ENCODE measurements at regions not wholly inside any gene's neighbourhood (a gene's known extent, or its start where the extent isn't known, plus 50 kb on each side); places are given as distances from the start of the nearest gene placed in this dataset.

GRCh38 chr3:178455226-178455625, 81.0 kb upstream of the KCNMB2 start:
- no peak overlapping the region for H3K9ac ChIP-seq (replicated peaks; ENCODE audit: extremely low read depth, insufficient read depth, low read length)
- H3K9me1 ChIP-seq (replicated peaks; ENCODE audit: control insufficient read depth, extremely low read depth, insufficient read depth, low read length): no peaks in the 10 kb centered on the region
- H3K36me3 ChIP-seq (ENCODE audit: control insufficient read depth in 2 of 2, extremely low read depth in 1 of 2, insufficient read depth in 2 of 2, low read length in 2 of 2): no peaks in the 10 kb centered on the region
- no peak overlapping the region for H2AFZ ChIP-seq (ENCODE audit: low read depth, low read length)
- no peaks in the 10 kb centered on the region for H3K79me2 ChIP-seq (ENCODE audit: control insufficient read depth, insufficient read depth, low read length)
- H3K4me2 ChIP-seq (ENCODE audit: insufficient read depth, low read length): no peak overlapping the region
- intact Hi-C loops (cut with micrococcal nuclease): no loop called here
- BruUV-seq (replicated peaks): no TSS peak
- TF ChIP-seq EZH2 (IDR thresholded peaks at IDR 0.05; ENCODE audit: borderline replicate concordance, low read depth, low read length, severe bottlenecking) (no peak), CTCF (IDR thresholded peaks at IDR 0.05; ENCODE audit: extremely low read depth in 1 of 2, insufficient read depth in 1 of 2, low read depth in 1 of 2, low read length in 2 of 2) (no peak), POLR2A (IDR thresholded peaks at IDR 0.05; ENCODE audit: low read depth, low read length) (no peak), MYC (IDR thresholded peaks at IDR 0.05; ENCODE audit: low read depth, low read length) (no peak), POLR2AphosphoS5 (IDR thresholded peaks at IDR 0.05; ENCODE audit: insufficient read depth, low read depth, low read length) (no peak), GATA2 (IDR thresholded peaks at IDR 0.05; ENCODE audit: insufficient read depth, insufficient read length, low read depth, low read length) (no peak), MAX (IDR thresholded peaks at IDR 0.05; ENCODE audit: insufficient read depth, insufficient read length) (no peak), FOS (IDR thresholded peaks at IDR 0.05; ENCODE audit: borderline replicate concordance, insufficient read depth, low read length) (no peak), JUN (IDR thresholded peaks at IDR 0.05; ENCODE audit: borderline replicate concordance, insufficient read depth, insufficient read length, low read depth) (no peak)
- ChIA-PET POLR2A (no interaction called here), CTCF (interaction anchor here (1.2 to 1.4 kb wide), 2 partner anchors 11 to 12 kb away, joined by 3 to 6 read pairs; no protein-coding TSS in a partner anchor)
- H3K27me3 ChIP-seq (ENCODE audit: control insufficient read depth in 2 of 2, insufficient read depth in 2 of 2, low read length in 2 of 2): peaks cover 0 to 4% of the 10 kb centered on the region in 2 experiments
- H4K20me1 ChIP-seq (replicated peaks; ENCODE audit: control insufficient read depth, extremely low read depth, insufficient read depth, low read length): no peaks in the 10 kb centered on the region
- DNase-seq (ENCODE audit: low read depth, low spot score) (no peak), FAIRE-seq (no peak)
- no peak overlapping the region for H3K4me3 ChIP-seq (replicated peaks in 1 of 3; ENCODE audit: insufficient read depth in 1 of 3, low read depth in 1 of 3, low read length in 3 of 3)
- H3K4me1 ChIP-seq (ENCODE audit: control insufficient read depth, extremely low read depth, insufficient read depth, low read length): no peaks in the 10 kb centered on the region
- H3K9me3 ChIP-seq (replicated peaks; ENCODE audit: control insufficient read depth, insufficient read depth, low read length): no peaks in the 10 kb centered on the region
- H3K27ac ChIP-seq (ENCODE audit: insufficient read depth, low read depth, low read length): no peak overlapping the region
- dilution Hi-C loops (cut with MboI; ENCODE audit: extremely low pct_ligation_motif_present, low sequenced_read_pairs): no loop called here
